ENCODE measurements at regions not wholly inside any gene's neighbourhood (a gene's known extent, or its start where the extent isn't known, plus 50 kb on each side); places are given as distances from the start of the nearest gene placed in this dataset.
"Not testable (repeated sequence)": the region's sequence is repeated elsewhere in the genome, so short reads cannot be mapped to it uniquely, and the experiment has no call there.

DNA sequence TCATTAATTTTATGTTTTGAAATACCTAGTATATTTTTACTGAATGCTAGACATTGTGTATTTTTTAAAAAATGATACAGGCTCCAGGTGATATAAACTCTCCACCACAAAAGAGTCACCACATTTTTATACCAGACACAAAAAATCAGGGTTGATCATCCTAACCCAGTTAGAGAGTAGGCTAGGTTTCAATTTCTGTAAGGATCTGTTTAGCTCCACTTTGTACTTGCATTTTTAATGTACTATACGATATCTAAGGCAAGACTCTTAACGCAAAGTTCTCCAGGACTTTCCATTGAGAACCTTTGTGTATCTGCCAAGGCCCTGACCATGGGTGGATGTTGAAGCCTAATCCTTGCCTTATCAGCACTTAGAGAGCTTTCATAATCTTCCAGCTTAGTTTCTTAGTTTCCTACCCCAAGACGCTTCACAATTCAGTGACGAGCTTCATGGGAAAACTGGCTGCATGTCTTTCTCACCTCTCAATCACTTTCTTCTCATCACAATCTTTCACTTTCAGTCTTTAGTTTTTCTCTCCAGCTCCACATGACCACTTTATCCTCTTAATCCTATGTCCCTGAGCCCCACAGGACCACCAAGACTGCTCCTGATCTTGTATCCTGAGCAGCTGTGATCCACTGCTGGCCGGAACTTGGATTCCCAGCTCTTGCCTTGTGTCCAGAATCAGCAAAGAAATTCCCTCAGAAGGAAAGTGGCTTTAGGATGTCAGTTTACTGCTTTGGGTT is 635.8 kb downstream of the RNF144A start:
- DNase-seq, result no peak

DNA sequence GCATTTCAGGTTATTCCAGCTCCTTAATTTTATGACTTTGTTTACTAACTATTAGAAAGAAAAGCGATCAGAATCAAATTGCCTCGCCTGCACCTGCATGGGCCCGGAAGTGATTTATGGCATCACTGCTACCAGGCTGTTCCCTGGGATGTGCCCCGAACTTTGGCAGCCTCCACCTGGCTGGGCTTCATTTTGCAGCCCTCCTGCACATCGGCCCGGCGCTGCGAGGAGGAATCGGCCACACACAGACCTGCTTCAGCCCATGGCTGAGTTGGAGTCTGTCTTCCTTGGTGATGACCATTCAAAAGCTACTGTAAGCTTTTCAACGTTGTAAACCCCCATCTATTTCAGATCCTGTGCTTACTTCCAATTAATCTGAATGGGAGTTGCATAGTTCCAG is 638.0 kb downstream of the RNF144A start:
- DNase-seq, result no peak

- no peak for DNase-seq
These were observed 640.2 kb downstream of the RNF144A start for GRCh38 chr2:7557376-7557775.

DNA sequence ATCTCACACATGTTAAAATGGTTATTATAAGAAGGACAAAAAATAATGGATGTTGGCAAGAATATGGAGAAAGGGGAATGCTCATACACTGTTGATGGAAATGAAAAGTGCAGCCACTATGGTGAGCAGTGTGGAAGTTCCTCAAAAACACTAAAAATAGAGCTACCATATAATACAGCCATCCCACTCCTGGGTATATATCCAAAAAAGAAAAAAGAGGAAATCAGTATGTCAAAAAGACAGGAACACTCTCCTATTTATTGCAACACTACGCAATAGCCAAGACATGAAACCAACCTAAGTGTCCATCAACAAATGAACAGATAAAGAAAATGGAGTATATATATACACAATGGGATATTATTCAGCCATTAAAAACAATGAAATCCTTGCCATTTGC is 642.6 kb downstream of the RNF144A start:
- no peak for DNase-seq

DNA sequence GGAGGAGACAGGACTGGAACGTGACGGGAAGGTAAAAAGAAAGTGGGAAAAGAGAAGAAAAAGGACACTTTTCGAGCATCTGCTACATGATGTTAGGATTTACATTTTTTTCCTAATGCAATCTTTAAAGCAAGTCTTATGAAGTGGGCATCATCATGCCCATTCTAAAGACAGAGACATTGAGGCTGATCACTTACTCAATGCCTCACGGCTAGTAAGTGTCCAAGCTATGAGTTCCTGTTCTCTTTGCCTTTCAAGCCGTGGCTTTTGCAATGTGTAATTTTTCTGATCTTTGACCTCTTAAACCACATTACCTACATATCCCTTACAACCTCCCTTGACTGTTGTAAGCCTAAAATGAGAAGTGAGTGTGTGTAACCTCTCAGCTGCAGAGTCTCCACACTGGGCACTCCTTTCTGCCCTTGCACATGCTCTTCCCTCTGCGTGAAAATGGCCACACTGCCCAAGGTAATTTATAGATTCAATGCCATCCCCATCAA is 649.2 kb downstream of the RNF144A start:
- no peak for DNase-seq

DNA sequence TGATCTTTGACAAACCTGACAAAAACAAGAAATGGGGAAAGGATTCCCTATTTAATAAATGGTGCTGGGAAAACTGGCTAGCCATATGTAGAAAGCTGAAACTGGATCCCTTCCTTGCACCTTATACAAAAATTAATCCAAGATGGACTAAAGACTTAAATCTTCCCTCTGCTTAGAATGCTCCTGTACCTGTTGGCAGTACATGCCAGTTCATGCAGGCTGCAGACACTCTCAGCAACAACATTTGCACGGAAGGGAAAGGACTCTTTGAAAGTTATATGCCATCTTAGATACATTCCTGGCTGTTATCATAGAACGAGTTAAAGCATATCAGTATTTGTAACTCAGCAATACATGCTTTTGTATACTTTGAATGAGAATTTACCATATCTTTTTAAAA is 649.9 kb downstream of the RNF144A start:
- not testable (repeated sequence) for DNase-seq

- no peak for DNase-seq
These were observed 650.4 kb downstream of the RNF144A start for GRCh38 chr2:7567646-7568045.

DNA sequence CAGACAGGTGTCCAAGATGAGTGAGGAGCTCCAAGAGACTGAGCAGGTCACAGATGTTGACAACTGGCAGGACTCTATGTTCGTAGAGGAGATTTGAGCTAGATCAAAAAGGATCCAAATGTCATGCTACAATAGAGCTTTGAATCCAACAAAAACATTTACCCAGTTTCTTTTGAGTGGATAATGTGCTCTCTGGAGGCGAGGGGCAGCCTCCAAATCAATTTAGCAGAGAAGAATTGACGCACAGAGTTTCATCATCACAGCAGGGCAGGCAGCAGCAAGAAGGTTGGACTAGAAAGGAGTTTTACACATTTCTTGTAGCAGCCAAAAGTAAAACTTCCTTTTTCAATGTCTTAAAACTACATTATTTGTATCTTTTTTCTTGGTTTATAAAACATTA is 653.0 kb downstream of the RNF144A start:
- no peak for DNase-seq

GRCh38 chr2:7571701-7572100 is 654.5 kb downstream of the RNF144A start:
- no peak for DNase-seq

- DNase-seq, result peak; percentile 37
These were observed 655.2 kb downstream of the RNF144A start for GRCh38 chr2:7572450-7572849.

- no peak for DNase-seq
These were observed 656.1 kb downstream of the RNF144A start for GRCh38 chr2:7573166-7573825.

GRCh38 chr2:7574385-7574784 is 657.2 kb downstream of the RNF144A start:
- no peak for DNase-seq

DNA sequence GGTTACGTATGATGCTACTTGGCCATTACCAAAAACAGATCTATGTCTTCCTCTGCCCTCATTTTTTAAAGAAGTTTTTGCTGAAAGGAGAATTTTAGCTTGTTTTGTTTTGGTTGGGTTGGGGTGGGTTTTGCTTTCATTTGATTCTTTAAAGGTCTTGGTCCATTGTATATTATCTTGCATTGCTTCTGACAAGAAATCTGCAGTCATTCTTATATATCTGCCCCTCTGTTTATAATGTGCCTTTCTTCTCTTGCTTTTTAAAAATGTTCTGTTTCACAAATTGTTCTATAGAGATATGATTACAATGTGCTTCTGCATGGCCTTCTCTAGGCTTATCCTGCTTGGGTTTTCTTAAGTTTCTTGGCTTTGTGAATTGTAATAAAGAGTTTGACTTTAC is 660.6 kb downstream of the RNF144A start:
- DNase-seq, result no peak

GRCh38 chr2:7584017-7584416 is 666.8 kb downstream of the RNF144A start:
- DNase-seq, result no peak

- DNase-seq, result no peak
These were observed 669.7 kb downstream of the RNF144A start for GRCh38 chr2:7586898-7587297.

- DNase-seq, result no peak
These were observed 671.1 kb downstream of the RNF144A start for GRCh38 chr2:7588295-7588694.

DNA sequence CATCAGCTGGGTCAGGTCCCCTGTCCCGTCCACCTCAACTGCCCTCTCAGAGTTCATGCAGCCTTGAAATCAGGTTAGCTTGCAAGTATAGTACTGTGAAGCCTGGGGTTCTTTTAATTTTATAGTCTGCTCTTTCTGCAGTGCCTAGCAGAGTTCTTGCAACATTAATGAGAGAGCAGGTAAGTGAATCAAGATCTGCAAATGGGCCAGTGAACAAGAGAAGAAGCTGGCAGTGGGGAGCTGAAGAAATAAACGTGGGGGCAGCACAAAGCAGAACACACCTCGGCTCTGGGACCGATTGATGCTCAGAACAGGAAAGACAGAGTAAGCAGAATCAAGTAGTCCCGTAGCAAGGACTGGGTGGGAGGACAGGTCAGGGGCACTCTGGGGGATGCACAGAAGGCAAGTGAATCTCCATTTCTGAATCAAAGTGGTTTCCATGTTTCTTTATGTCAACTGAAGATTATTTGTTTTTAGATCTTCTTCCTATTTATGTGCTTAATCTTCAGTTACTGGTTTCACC is 675.5 kb downstream of the RNF144A start:
- DNase-seq, result no peak

- DNase-seq, result peak; percentile 5
These were observed 676.1 kb downstream of the RNF144A start for GRCh38 chr2:7593360-7593759.

DNA sequence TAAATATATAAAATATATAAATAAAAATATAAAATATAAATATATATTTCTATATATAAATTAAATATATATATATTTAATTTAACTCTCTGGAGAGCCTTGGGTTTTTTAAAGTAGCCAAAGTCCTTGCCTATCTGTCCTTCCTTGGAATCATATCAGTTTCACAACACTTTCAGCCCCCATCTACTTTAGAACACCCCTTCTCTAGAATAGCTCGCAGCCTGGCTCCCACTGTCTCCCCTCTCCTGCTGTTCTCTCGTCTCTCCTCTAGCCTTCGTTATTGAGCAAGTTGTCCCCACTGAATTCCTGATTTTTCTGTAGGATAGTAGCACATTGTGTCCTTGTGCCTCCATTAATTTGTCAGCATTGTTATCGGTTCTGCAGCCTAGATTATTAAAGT is 677.0 kb downstream of the RNF144A start:
- no peak for DNase-seq

DNA sequence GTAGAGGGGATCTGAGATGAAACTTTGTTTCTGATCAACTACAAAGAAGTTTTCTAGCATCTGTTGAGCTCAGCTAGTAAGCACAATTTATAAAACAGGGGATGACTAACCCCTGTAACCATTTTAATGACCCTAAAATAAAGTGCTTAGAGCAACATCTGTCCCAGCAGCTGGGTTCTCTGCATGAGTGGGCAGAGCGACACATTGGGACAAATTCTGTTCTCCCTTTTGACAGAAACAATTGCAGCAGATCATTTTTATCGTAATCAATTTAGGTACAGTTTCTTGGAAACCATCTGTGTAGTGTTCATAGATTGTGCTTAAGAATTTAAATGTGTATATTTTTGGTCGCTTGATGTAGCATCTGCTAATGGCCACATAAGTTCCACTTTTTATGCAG is 678.0 kb downstream of the RNF144A start:
- no peak for DNase-seq

GRCh38 chr2:7598402-7598801 is 681.2 kb downstream of the RNF144A start:
- DNase-seq, result no peak

GRCh38 chr2:7599462-7600258 is 682.4 kb downstream of the RNF144A start:
- DNase-seq, result no peak

DNA sequence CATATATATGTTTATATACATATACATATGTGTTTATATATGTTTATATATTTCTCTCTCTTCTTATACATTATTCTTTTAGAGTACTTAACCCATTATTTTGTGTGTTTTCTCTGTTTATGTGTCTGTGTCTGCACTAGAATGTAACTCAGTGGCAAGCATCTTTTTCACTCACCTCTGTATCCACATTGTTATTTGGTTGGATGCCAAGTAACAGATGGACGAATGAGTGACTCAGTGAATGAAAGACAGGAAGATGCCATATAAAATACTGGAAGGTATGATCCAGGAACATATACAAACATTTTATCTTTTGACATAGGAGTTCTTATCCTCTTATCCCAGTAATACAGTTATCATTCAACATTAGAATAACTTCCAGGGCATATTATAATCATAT is 684.8 kb downstream of the RNF144A start:
- no peak for DNase-seq

GRCh38 chr2:7604456-7604855 is 687.2 kb downstream of the RNF144A start:
- DNase-seq, result no peak

Data from NCI-H1092 (cell line).